CD4-positive, alpha-beta T cell treated with Interferon gamma for 1 hour (primary cell): ENCODE measurements at regions not wholly inside any gene's neighbourhood (a gene's known extent, or its start where the extent isn't known, plus 50 kb on each side); places are given as distances from the start of the nearest gene placed in this dataset.

ENCODE experiments used
- DNase-seq: peaks from one replicate; pipeline ENCODE4 v3.0.0-alpha.2; 2020

DNA sequence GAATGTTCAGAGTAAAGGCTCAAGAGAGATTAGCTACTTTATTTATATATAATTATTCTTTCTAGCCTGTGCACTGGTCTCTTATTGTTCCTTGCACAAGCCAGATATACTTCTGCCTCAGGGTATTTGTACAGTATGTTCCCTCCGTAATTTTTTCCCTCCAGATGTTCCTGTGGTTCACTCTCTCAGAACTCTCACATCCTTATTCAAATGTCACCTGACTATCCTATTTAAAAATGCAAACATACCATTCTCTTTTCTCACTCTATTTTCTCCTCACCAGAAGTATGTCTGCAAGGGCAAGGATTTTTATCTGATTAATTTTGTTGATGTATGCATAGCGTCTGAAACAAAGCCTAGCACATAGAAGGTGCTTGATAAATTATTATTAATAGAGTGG is 64.0 kb upstream of the CERS6 start:
- DNase-seq = no peak

DNA sequence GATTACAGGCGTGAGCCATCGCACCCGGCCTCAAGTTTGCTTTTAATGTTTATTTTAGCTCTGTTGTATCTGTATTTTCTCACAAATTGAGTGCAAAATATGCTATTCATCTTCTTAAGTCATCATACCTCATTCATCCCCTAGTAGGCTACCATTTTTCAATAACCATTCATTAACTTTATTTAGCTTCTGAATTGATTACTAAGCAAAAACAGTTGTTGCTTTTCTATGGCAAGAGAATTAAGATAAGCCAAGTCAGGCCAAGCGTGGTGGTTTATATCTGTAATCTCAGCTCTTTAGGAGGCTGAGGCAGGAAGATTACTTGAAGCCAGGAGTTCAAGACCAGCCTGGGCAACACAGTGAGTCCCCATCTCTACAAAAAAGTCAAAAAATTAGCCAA is 63.3 kb upstream of the CERS6 start:
- no peak for DNase-seq

- no peak for DNase-seq
Observed at GRCh38 chr2:168394262-168394661, 61.8 kb upstream of the CERS6 start.

DNA sequence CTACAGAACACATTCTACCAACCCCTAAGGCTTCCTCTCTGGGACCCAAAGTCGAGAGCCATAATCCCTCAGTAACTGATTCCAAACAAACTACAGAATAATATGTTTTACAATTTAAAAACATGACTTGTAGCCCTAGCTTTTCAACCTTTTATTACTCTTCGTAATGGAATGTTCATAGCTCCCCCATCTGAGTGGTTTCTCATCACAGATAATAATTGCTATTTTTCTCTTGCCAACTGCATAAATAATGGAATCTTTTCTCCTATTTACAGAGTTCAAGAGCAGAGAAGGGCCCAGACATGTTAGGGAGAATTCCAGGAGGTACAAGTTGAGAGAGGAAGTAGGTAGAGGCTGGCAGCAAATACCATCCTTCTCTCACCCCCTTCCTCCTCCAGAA is 59.9 kb upstream of the CERS6 start:
- DNase-seq = no peak

DNA sequence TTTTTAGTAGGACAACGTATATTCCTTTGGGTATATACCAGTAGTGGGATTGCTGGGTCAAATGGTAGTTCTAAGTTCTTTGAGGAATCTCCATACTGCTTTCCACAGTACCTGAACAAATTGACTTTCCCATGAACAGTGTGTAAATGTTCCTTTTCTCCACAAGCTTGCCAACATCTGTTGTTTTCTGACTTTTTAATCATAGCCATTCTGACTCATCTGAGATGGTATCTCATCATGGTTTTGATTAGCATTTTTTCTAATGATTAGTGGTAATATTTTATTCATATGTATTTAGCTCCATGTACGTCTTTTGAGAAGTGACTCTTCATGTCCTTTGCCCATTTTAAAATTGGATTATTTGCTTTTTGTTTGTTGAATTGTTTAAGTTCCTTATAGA is 58.4 kb upstream of the CERS6 start:
- DNase-seq = no peak

DNA sequence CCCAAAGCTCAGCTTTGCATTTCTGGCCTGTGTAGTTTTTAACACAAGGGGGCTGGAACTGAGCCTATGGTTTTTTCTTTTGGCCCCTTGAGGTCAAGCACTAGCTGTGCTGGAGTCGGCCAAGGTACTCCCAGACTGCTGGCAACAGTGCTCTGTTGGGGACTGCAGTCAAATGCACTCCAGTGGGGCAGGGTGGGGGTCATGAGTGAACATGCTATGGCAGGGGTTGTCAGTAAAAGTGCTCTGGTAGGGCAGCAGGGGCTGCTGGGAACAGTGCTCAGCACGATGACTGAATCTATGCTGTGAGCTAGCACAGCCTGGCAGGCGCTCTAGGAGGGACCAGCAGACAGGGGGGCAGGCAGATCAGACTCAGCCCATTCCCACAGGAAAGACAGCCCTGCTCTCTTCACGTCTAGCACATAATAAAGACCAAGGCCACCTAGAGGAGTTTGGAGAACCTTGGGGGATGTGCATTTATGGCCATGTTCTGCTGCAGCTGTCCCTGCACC is 55.0 kb upstream of the CERS6 start:
- DNase-seq = no peak

DNA sequence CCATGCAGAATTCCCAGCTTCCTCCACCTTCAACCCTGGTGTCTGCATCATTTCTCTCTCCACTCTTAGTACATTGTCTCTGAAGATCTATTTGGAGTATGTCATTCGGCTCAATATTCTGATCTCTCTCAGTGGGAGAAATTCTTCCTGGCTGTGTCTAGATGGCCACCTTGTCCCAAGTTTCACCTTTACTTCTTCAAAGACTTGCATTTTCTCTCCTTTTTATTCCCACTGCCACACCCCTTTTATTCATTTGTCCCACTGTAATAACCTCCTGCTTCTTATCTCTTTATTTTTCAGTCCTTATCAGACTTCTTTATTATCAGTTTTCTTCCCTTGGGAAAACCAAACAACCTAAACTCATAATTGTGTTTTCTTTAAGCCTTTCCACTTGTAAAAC is 54.3 kb upstream of the CERS6 start:
- no peak for DNase-seq

- DNase-seq = no peak
Observed at GRCh38 chr2:168402531-168402930, 53.5 kb upstream of the CERS6 start.

DNA sequence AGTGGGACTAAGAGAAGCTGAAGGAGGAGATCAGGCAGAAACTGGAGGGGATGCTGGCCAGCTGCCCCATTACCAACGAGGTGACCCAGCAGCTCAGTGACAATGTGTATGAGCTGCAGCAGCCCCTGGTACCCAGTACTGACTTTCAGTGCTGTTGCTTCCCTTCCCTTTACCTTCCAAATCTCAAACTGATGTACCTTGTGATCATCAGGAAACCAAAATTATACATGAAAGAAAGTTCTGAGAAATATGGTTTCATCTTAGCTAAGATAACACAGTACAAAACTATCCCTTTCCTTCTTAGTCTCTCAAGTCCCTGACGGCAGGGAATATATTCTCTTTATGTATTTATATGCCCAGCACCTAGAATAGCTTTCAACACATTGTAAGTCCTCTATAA is 52.3 kb upstream of the CERS6 start:
- DNase-seq = no peak

- DNase-seq = no peak
Observed at GRCh38 chr2:168404764-168405163, 51.3 kb upstream of the CERS6 start.
